Naive thymus-derived CD4-positive, alpha-beta T cell (primary cell): ENCODE measurements at regions not wholly inside any gene's neighbourhood (a gene's known extent, or its start where the extent isn't known, plus 50 kb on each side); places are given as distances from the start of the nearest gene placed in this dataset.
A peak's percentile ranks its signal among the peaks of the same experiment; 100 is the strongest.
"Not testable (repeated sequence)": the region's sequence is repeated elsewhere in the genome, so short reads cannot be mapped to it uniquely, and the experiment has no call there.

Experiments
- ATAC-seq: fragments of 150-1000 bp; cut with Tn5 transposase; 2 replicates; pipeline ENCODE4 v1.10.0; 2021; ENCODE audit warnings: mild to moderate bottlenecking, moderate library complexity
- CTCF ChIA-PET: fragments of 350-600 bp; sonication (Branson Sonifier 250); formaldehyde crosslinking; loops from one replicate; lab custom pipeline; 2021; ENCODE audit warnings: antibody characterized with exemption; lab: Charles Lee
- POLR2A ChIA-PET: fragments of 350-600 bp; sonication (Branson Sonifier 250); formaldehyde crosslinking; loops from one replicate; lab custom pipeline; 2021; ENCODE audit warnings: antibody characterized with exemption, inconsistent platforms; lab: Charles Lee
- DNase-seq, 9 donors: peaks; one replicate each; pipeline versions ENCODE4 v3.0.0 to v3.0.0-alpha.2; 2020 to 2022; ENCODE audit warnings: mixed read lengths in 1 of 9
- H3K27ac ChIP-seq: one replicate; pipeline ENCODE4 v1.7.0; 2013; ENCODE audit warnings: mild to moderate bottlenecking, low read depth, low read length, moderate library complexity
- H3K27me3 ChIP-seq, 2 donors: one replicate each; pipeline ENCODE4 v1.7.0; 2013; ENCODE audit warnings: low read length in 2 of 2, mild to moderate bottlenecking in 2 of 2, moderate library complexity in 2 of 2; ENCODE audit not compliant: control insufficient read depth in 2 of 2, insufficient read depth in 2 of 2
- H3K36me3 ChIP-seq, 3 experiments: 1 replicate in 2 of 3; 2 replicates in 1 of 3; pipeline ENCODE4 v1.7.0; 2013; ENCODE audit warnings: low read length in 3 of 3, mild to moderate bottlenecking in 3 of 3, moderate library complexity in 1 of 3; ENCODE audit not compliant: insufficient read depth in 3 of 3, control insufficient read depth in 2 of 3
- H3K4me1 ChIP-seq, 2 donors: one replicate each; pipeline ENCODE4 v1.7.0; 2013; ENCODE audit warnings: low read length in 2 of 2, mild to moderate bottlenecking in 2 of 2, moderate library complexity in 1 of 2; ENCODE audit not compliant: control insufficient read depth in 2 of 2, insufficient read depth in 2 of 2
- H3K4me3 ChIP-seq: 2 replicates; pipeline ENCODE4 v1.7.0; 2013; ENCODE audit warnings: mild to moderate bottlenecking, low read length
- H3K9me3 ChIP-seq, 3 experiments: 1 replicate in 2 of 3; 2 replicates in 1 of 3; pipeline ENCODE4 v1.7.0; 2013; ENCODE audit warnings: low read length in 3 of 3; ENCODE audit not compliant: control insufficient read depth in 2 of 3
- H3K27ac Mint-ChIP-seq, 9 donors: one replicate each; pipeline ENCODE4 v1.8.0; 2020 to 2022; ENCODE audit warnings: mixed read lengths in 9 of 9, mild to moderate bottlenecking in 8 of 9, moderate library complexity in 5 of 9, inconsistent platforms in 2 of 9
- H3K27me3 Mint-ChIP-seq, 5 donors: one replicate each; pipeline ENCODE4 v1.8.0; 2021 to 2022; ENCODE audit warnings: mixed read lengths in 5 of 5, mild to moderate bottlenecking in 1 of 5
- H3K36me3 Mint-ChIP-seq, 5 donors: one replicate each; pipeline ENCODE4 v1.8.0; 2020 to 2022; ENCODE audit warnings: mixed read lengths in 5 of 5, mild to moderate bottlenecking in 3 of 5, inconsistent platforms in 1 of 5
- H3K4me1 Mint-ChIP-seq, 7 donors: one replicate each; pipeline ENCODE4 v1.8.0; 2020 to 2022; ENCODE audit warnings: mixed read lengths in 7 of 7, mild to moderate bottlenecking in 3 of 7, inconsistent platforms in 1 of 7
- H3K4me3 Mint-ChIP-seq, 10 donors: one replicate each; pipeline ENCODE4 v1.8.0; 2020 to 2022; ENCODE audit warnings: mild to moderate bottlenecking in 10 of 10, mixed read lengths in 10 of 10, moderate library complexity in 6 of 10, inconsistent platforms in 2 of 10
- H3K9me3 Mint-ChIP-seq, 11 donors: one replicate each; pipeline ENCODE4 v1.8.0; 2020 to 2022; ENCODE audit warnings: mixed read lengths in 11 of 11, mild to moderate bottlenecking in 4 of 11, inconsistent platforms in 1 of 11, moderate library complexity in 1 of 11
- intact Hi-C, 2 donors: fragments of 100-400 bp; cut with micrococcal nuclease; formaldehyde crosslinking; loops; one replicate each; pipeline ENCODE4 v1.15.1; 2023

DNA sequence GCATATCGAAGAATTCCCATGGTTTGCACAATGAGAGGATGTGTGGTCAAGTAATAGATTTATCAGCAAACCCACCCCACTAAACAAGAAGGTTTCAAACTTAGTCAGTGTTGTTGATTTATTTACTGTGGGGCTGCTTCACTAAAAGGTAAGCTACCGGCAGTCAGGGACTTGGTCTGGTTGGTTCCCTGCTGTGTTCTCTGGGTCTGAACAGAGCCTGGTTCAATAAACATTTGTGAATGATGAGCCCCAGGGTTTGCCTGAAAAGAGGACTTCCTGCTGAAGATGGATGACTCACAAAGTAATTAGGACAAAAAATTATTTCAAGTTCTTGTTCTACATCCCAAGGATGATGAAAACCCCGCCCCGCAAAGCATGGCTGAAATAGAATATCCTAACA is 108.3 kb downstream of the SPP2 start:
- H3K9me3 ChIP-seq, result no peaks in the 10 kb centered on the region
- H3K4me1 ChIP-seq, result peaks cover 0 to 2% of the 10 kb centered on the region in 2 donors
- Mint-ChIP-seq H3K4me1 (peaks cover 7 to 25% (median 13%) of the 10 kb centered on the region in 7 donors), H3K36me3 (peaks cover 0 to 6% (median 0%) of the 10 kb centered on the region in 5 donors), H3K4me3 (no peak overlapping the region), H3K9me3 (peaks cover 0 to 1% (median 0%) of the 10 kb centered on the region in 11 donors), H3K27ac (no peak overlapping the region), H3K27me3 (peaks cover 0 to 18% (median 0%) of the 10 kb centered on the region in 5 donors)
- ATAC-seq (no peak), DNase-seq (no peak)
- no peak overlapping the region for H3K27ac ChIP-seq
- ChIA-PET CTCF (no interaction called here), POLR2A (no interaction called here)
- H3K36me3 ChIP-seq, result no peaks in the 10 kb centered on the region
- intact Hi-C loops, result no loop called here
- no peaks in the 10 kb centered on the region for H3K27me3 ChIP-seq
- no peak overlapping the region for H3K4me3 ChIP-seq

DNA sequence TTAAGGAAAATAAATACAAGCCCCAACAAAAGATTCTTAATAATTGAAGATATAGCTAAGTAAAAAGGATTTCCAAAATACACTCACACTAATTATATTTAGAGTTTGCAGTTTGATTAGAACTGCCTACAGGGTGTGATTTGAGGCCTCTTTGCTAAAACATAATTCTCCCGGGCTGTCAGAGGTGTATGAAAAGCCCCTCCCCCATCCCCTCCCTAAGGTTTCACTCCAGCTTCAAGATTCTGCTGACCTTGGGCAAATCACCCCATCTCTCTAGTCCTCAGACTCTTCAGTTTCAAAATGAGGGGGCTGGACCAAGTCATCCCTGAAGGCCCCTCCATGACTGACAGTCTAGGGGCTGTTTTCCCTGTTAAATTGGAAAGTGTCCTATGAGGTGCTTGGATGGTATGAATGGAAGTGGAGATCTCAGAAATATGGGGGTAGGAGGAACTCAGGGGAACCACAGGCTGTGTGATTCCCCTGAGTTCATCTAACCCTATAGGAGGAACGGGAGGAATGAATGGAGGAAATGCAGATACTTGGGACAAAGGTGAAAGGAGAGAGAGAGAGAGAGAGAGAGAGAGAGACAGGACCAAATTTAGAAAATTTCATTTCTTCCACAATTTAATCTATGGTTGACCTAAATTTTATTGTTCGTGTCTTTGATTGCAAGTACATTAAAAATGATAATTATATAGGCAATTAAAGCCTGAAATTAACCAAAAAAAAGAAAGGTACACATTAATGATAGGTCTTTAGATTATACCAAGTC is 107.5 kb downstream of the SPP2 start:
- no peak for ATAC-seq
- Histone ChIP-seq H3K27me3 (no peaks in the 10 kb centered on the region), H3K27ac (no peak overlapping the region), H3K9me3 (no peaks in the 10 kb centered on the region), H3K4me1 (no peaks in the 10 kb centered on the region), H3K4me3 (no peak overlapping the region), H3K36me3 (no peaks in the 10 kb centered on the region)
- ChIA-PET CTCF (no interaction called here), POLR2A (no interaction called here)
- DNase-seq, result no peak
- intact Hi-C loops, result no loop called here
- Mint-ChIP-seq H3K9me3 (peaks cover 0 to 2% (median 0%) of the 10 kb centered on the region in 11 donors), H3K4me1 (peaks cover 2 to 17% (median 5%) of the 10 kb centered on the region in 7 donors), H3K36me3 (peaks cover 0 to 5% (median 0%) of the 10 kb centered on the region in 5 donors), H3K27ac (no peak overlapping the region), H3K4me3 (no peak overlapping the region), H3K27me3 (peaks cover 0 to 18% (median 0%) of the 10 kb centered on the region in 5 donors)

DNA sequence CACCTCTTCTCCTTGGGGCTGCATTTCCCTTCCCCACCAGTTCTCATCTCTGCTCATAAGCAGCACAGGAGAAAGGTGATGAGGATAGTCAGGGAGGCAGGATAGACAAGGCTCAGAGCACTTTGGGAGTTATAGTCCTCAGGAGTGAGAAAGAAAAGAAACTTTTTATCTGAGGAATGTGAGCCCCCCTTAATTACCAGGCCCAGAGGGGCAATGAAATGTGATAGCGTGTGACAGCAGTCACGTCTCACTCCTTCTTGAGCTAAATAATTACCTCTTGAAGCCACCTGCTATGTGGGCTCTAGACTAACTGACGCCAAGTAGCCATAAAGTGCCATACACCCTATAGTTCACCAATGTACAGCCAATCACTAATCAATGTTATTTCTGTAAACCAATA is 105.8 kb downstream of the SPP2 start:
- ATAC-seq (no peak), DNase-seq (no peak)
- Mint-ChIP-seq H3K27me3 (peaks cover 0 to 18% (median 0%) of the 10 kb centered on the region in 5 donors), H3K4me3 (no peak overlapping the region), H3K36me3 (peaks cover 0 to 6% (median 0%) of the 10 kb centered on the region in 5 donors), H3K9me3 (peaks cover 0 to 3% (median 0%) of the 10 kb centered on the region in 11 donors), H3K4me1 (peaks cover 0 to 12% (median 2%) of the 10 kb centered on the region in 7 donors), H3K27ac (no peak overlapping the region)
- Histone ChIP-seq H3K4me1 (no peaks in the 10 kb centered on the region), H3K27ac (no peak overlapping the region), H3K4me3 (no peak overlapping the region), H3K27me3 (no peaks in the 10 kb centered on the region), H3K36me3 (no peaks in the 10 kb centered on the region), H3K9me3 (no peaks in the 10 kb centered on the region)
- ChIA-PET CTCF (interaction anchor here (0.6 to 0.7 kb wide), 2 partner anchors 18 to 227 kb away, joined by 3 to 4 read pairs; no protein-coding TSS in a partner anchor), POLR2A (interaction anchor here (1.4 kb wide), 1 partner anchor 341 kb away, joined by 3 read pairs; the partner anchor contains the start of gene ARL4C)
- intact Hi-C loops, result no loop called here

DNA sequence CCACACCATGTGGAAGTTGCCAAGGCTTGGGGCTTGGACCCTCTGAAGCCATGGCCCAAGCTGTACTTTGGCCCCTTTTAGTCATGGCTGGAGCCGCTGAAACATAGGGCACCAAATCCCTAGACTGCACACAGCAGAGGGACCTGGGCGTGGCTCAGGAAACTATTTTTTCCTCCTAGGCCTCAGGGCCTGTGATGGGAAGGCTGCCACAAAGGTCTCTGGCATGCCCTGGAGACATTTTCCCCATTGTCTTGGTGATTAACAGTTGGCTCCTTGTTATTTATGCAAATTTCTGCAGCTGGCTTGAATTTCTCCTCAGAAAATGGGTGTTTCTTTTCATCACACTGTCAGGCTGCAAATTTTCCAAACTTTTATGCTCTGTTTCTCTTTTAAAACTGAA is 102.3 kb downstream of the SPP2 start:
- DNase-seq, H3K36me3 ChIP-seq, H3K27me3 ChIP-seq, POLR2A ChIA-PET, H3K9me3 Mint-ChIP-seq, CTCF ChIA-PET, intact Hi-C loops, H3K4me3 ChIP-seq, H3K27ac ChIP-seq, ATAC-seq, H3K9me3 ChIP-seq, H3K36me3 Mint-ChIP-seq, H3K4me3 Mint-ChIP-seq, H3K27ac Mint-ChIP-seq: not testable (repeated sequence)
- Mint-ChIP-seq H3K27me3 (peaks cover 0 to 16% (median 0%) of the 10 kb centered on the region in 5 donors), H3K4me1 (peaks cover 7 to 30% (median 24%) of the 10 kb centered on the region in 7 donors)
- peaks cover 13 to 20% of the 10 kb centered on the region in 2 donors for H3K4me1 ChIP-seq

DNA sequence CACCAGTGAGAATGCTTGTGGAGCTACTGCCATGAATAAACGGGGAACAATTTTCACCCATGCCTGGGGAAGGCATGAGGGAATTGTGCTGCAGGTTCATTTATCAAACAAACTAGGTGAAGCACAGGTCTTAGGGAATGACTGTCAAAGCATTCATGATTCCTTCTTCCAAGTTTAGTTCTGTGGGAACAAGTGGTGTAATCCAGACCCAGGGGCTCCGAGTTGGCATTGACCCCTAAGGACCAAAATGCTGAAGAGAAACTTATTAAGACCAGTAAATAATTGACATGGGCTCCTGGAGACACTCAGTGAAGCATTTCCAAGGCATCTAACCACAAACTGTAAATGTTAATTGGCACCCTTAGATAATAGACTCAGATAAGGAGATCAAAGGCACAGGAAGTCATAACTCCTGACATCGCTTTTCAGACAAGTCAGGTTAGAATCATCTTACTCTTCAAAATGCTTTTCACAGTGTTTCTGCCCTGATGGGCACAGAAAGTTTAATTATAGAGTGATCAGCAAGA is 96.9 kb downstream of the SPP2 start:
- Mint-ChIP-seq H3K27me3 (no peaks in the 10 kb centered on the region), H3K4me3 (peak overlapping the region; percentile 35 to 78 (median 66)), H3K36me3 (peaks cover 0 to 14% (median 0%) of the 10 kb centered on the region in 5 donors), H3K27ac (peak overlapping the region in 7 of 9 donors; percentile 33 to 89 (median 62)), H3K9me3 (peaks cover 0 to 7% (median 0%) of the 10 kb centered on the region in 11 donors), H3K4me1 (peaks cover 19 to 57% (median 41%) of the 10 kb centered on the region in 7 donors)
- peak; percentile 81 for ATAC-seq
- H3K36me3 ChIP-seq, result no peaks in the 10 kb centered on the region
- ChIA-PET CTCF (interaction anchor here (0.9 to 2.0 kb wide), 2 partner anchors 141 to 224 kb away, joined by 3 to 5 read pairs; no protein-coding TSS in a partner anchor), POLR2A (interaction anchor here (0.9 to 1.2 kb wide), 3 partner anchors 133 to 355 kb away, joined by 3 to 4 read pairs (median 4); no protein-coding TSS in a partner anchor)
- no peaks in the 10 kb centered on the region for H3K27me3 ChIP-seq
- no peak overlapping the region for H3K27ac ChIP-seq
- peak overlapping the region; percentile 4 for H3K4me3 ChIP-seq
- no peaks in the 10 kb centered on the region for H3K9me3 ChIP-seq
- intact Hi-C loops, result loop anchor here in 1 of 2 donors (5.0 kb wide), 1 partner anchor 225 kb away; no protein-coding TSS in a partner anchor
- peak in 7 of 9 donors; percentile 48 to 75 (median 68) for DNase-seq
- H3K4me1 ChIP-seq, result peaks cover 29 to 37% of the 10 kb centered on the region in 2 donors

DNA sequence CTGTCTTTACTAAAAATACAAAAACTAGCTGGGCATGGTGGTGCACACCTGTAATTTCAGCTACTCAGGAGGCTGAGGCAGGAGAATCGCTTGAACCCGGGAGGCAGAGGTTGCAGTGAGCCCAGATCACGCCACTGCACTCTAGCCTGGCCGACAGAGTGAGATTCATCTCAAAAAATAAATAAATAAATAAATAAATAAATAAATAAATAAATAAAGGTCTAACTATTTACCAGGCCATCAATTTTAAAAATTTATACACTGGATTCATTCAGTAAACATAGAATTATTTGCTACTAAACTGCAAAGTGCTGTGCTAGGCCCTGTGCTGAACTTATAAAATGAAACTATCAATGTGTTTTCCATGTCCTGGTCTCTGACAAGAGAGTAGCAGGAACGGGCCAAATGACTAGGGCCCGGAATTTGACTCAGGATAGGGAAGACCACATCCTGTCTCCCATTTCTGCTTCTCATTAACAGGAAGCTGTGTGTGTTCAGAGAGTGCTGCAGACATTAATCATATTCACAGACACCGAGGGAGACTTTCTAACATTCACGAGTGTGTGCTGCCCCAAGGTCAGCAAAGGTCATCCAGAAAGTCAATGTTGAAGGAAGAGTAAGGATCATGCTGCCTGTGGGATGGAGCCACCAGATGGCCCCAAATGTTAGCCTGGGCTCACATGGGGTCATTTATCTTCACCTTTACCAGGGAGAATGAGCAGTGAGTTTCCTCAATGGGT is 95.8 kb downstream of the SPP2 start:
- no peaks in the 10 kb centered on the region for H3K27me3 Mint-ChIP-seq
- CTCF ChIA-PET, result interaction anchor here (1.5 kb wide), 1 partner anchor 11 kb away, joined by 5 read pairs; no protein-coding TSS in a partner anchor
- Histone ChIP-seq H3K36me3 (no peaks in the 10 kb centered on the region), H3K9me3 (no peaks in the 10 kb centered on the region), H3K27ac (no peak overlapping the region), H3K4me3 (no peak overlapping the region), H3K4me1 (peaks cover 29 to 37% of the 10 kb centered on the region in 2 donors), H3K27me3 (no peaks in the 10 kb centered on the region)
- POLR2A ChIA-PET, result interaction anchor here (0.9 to 1.0 kb wide), 2 partner anchors 351 to 356 kb away, joined by 3 read pairs; no protein-coding TSS in a partner anchor
- peaks cover 19 to 57% (median 44%) of the 10 kb centered on the region in 7 donors for H3K4me1 Mint-ChIP-seq
- DNase-seq (no peak), ATAC-seq (no peak)
- H3K36me3 Mint-ChIP-seq, result peaks cover 0 to 11% (median 0%) of the 10 kb centered on the region in 5 donors
- intact Hi-C loops, result loop anchor here (1.0 to 5.0 kb wide), 2 partner anchors 9 to 226 kb away; no protein-coding TSS in a partner anchor
- H3K27ac Mint-ChIP-seq, result peak overlapping the region in 8 of 9 donors; percentile 25 to 87 (median 68)
- H3K9me3 Mint-ChIP-seq, result peaks cover 0 to 4% (median 0%) of the 10 kb centered on the region in 11 donors
- H3K4me3 Mint-ChIP-seq, result peak overlapping the region; percentile 17 to 74 (median 46)
